ENCODE measurements at regions not wholly inside any gene's neighbourhood (a gene's known extent, or its start where the extent isn't known, plus 50 kb on each side); places are given as distances from the start of the nearest gene placed in this dataset.

GRCh38 chr6:167735084-167735950 lies 91.4 kb upstream of the AFDN start:
- TF ChIP-seq EZH2phosphoT487 (conservative IDR thresholded peaks at IDR 0.05; ENCODE audit: low read length) = no peak
- TF ChIP-seq, protein P1, sequence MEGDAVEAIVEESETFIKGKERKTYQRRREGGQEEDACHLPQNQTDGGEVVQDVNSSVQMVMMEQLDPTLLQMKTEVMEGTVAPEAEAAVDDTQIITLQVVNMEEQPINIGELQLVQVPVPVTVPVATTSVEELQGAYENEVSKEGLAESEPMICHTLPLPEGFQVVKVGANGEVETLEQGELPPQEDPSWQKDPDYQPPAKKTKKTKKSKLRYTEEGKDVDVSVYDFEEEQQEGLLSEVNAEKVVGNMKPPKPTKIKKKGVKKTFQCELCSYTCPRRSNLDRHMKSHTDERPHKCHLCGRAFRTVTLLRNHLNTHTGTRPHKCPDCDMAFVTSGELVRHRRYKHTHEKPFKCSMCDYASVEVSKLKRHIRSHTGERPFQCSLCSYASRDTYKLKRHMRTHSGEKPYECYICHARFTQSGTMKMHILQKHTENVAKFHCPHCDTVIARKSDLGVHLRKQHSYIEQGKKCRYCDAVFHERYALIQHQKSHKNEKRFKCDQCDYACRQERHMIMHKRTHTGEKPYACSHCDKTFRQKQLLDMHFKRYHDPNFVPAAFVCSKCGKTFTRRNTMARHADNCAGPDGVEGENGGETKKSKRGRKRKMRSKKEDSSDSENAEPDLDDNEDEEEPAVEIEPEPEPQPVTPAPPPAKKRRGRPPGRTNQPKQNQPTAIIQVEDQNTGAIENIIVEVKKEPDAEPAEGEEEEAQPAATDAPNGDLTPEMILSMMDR (IDR thresholded peaks at IDR 0.05; ENCODE audit: insufficient read depth, low read length, poor library complexity, severe bottlenecking) = no peak
- Histone ChIP-seq H3K9me3 (ENCODE audit: insufficient read depth, low read length) (no peaks in the 10 kb centered on the region), H3K4me3 (ENCODE audit: insufficient read depth, low read length, poor library complexity, severe bottlenecking) (no peak overlapping the region), H3K36me3 (ENCODE audit: low read length) (no peaks in the 10 kb centered on the region), H3K27me3 (ENCODE audit: low read length) (no peaks in the 10 kb centered on the region), H3K79me2 (ENCODE audit: insufficient read depth, low read length) (no peaks in the 10 kb centered on the region), H3K27ac (ENCODE audit: low read depth, low read length) (no peak overlapping the region), H3K9ac (ENCODE audit: low read length) (no peak overlapping the region), H3F3A (ENCODE audit: insufficient read depth) (no peaks in the 10 kb centered on the region), H3K4me2 (ENCODE audit: low read depth, low read length, poor library complexity, severe bottlenecking) (no peak overlapping the region), H4K20me1 (ENCODE audit: low read depth, low read length) (no peaks in the 10 kb centered on the region), H3K9me2 (replicated peaks; ENCODE audit: insufficient read depth, low read length) (no peaks in the 10 kb centered on the region), H2AFZ (ENCODE audit: low read depth, low read length, severe bottlenecking) (no peak overlapping the region)

- Histone ChIP-seq H4K20me1 (ENCODE audit: low read depth, low read length) (no peaks in the 10 kb centered on the region), H3K36me3 (ENCODE audit: low read length) (no peaks in the 10 kb centered on the region), H3K4me3 (ENCODE audit: insufficient read depth, low read length, poor library complexity, severe bottlenecking) (no peak overlapping the region), H2AFZ (ENCODE audit: low read depth, low read length, severe bottlenecking) (no peak overlapping the region), H3K9ac (ENCODE audit: low read length) (no peak overlapping the region), H3K27ac (ENCODE audit: low read depth, low read length) (no peak overlapping the region), H3K27me3 (ENCODE audit: low read length) (no peaks in the 10 kb centered on the region), H3K9me3 (ENCODE audit: insufficient read depth, low read length) (no peaks in the 10 kb centered on the region), H3F3A (ENCODE audit: insufficient read depth) (no peaks in the 10 kb centered on the region), H3K9me2 (replicated peaks; ENCODE audit: insufficient read depth, low read length) (no peaks in the 10 kb centered on the region), H3K4me2 (ENCODE audit: low read depth, low read length, poor library complexity, severe bottlenecking) (no peak overlapping the region), H3K79me2 (ENCODE audit: insufficient read depth, low read length) (no peaks in the 10 kb centered on the region)
- TF ChIP-seq, protein P1 (IDR thresholded peaks at IDR 0.05; ENCODE audit: insufficient read depth, low read length, poor library complexity, severe bottlenecking) = no peak
- no peak for TF ChIP-seq EZH2phosphoT487 (conservative IDR thresholded peaks at IDR 0.05; ENCODE audit: low read length)
Measured at GRCh38 chr6:167735951-167736288, 90.8 kb upstream of the AFDN start.

GRCh38 chr6:167736486-167737204 lies 90.1 kb upstream of the AFDN start:
- no peak overlapping the region for H3K4me2 ChIP-seq (ENCODE audit: low read depth, low read length, poor library complexity, severe bottlenecking)
- H4K20me1 ChIP-seq (ENCODE audit: low read depth, low read length) = no peaks in the 10 kb centered on the region
- H3K27ac ChIP-seq (ENCODE audit: low read depth, low read length) = no peak overlapping the region
- no peaks in the 10 kb centered on the region for H3K36me3 ChIP-seq (ENCODE audit: low read length)
- H3K9ac ChIP-seq (ENCODE audit: low read length) = no peak overlapping the region
- no peaks in the 10 kb centered on the region for H3K9me2 ChIP-seq (replicated peaks; ENCODE audit: insufficient read depth, low read length)
- no peaks in the 10 kb centered on the region for H3K79me2 ChIP-seq (ENCODE audit: insufficient read depth, low read length)
- no peaks in the 10 kb centered on the region for H3K27me3 ChIP-seq (ENCODE audit: low read length)
- TF ChIP-seq, protein P1 (IDR thresholded peaks at IDR 0.05; ENCODE audit: insufficient read depth, low read length, poor library complexity, severe bottlenecking) = no peak
- TF ChIP-seq EZH2phosphoT487 (conservative IDR thresholded peaks at IDR 0.05; ENCODE audit: low read length) = no peak
- H2AFZ ChIP-seq (ENCODE audit: low read depth, low read length, severe bottlenecking) = no peak overlapping the region
- no peaks in the 10 kb centered on the region for H3F3A ChIP-seq (ENCODE audit: insufficient read depth)
- H3K4me3 ChIP-seq (ENCODE audit: insufficient read depth, low read length, poor library complexity, severe bottlenecking) = no peak overlapping the region
- no peaks in the 10 kb centered on the region for H3K9me3 ChIP-seq (ENCODE audit: insufficient read depth, low read length)
